CD4-positive, alpha-beta T cell treated with Interleukin-4 for 4 hours (primary cell): ENCODE measurements at regions not wholly inside any gene's neighbourhood (a gene's known extent, or its start where the extent isn't known, plus 50 kb on each side); places are given as distances from the start of the nearest gene placed in this dataset.
"Not testable (repeated sequence)": the region's sequence is repeated elsewhere in the genome, so short reads cannot be mapped to it uniquely, and the experiment has no call there.

Experiments used
- DNase-seq: peaks from one replicate; pipeline ENCODE4 v3.0.0-alpha.2; 2020

DNA sequence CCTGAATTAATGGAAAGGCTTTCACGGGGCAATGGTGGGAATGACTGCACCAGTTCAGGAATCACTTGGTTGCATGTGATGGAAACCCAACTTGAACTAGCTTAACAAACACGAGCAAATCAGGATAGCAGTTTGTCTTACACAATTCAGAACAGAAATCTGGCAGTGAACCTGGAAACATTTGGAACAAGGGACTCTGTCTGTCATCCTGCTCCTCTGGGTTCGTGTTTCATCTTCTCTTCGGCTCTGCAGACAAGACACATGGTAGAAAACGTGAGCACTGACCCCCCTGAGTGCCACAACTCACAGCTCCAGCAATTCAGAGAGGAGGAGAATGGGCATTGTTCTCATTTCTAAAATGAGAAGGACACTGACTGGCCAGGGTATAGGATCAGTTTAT, 218.1 kb upstream of the NREP start:
- no peak for DNase-seq

DNA sequence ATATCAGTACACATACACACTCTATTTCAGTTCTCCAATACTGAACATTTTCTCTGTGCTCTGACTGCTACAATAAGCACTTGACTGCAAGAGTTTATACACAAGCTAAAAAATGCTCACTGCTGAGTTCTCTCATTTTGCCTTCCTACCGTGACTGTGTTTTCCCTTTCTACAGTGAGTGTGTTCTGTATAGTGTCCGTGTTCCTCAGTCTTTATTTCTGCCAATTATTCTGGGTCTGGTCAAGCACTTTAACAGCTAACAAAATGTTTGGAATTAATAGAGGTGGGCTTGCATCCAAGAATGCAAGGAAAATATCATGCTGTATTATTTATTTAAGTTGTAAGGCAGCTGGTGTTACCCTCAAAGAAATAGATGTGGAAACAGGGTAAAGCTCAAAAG, 217.0 kb upstream of the NREP start:
- DNase-seq, result no peak

DNA sequence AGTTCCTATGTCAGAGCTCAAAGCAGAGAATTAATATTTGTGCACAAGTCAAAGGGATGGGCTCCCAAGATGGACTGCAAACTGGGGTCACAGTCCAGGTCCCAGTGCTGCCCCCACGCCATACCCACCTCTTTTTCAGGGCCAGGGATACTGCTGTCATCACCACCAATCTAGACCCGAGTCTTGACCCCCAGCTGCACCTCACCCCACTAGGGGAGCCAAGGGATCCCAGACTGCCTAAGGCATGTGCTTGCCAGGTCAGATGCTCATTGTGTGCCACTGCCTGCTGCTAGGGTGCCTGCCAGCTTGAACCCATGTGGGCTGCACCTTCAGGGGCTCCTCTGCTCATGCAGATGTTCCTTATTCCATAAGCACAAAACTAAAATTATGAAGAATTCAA, 215.6 kb upstream of the NREP start:
- no peak for DNase-seq

DNA sequence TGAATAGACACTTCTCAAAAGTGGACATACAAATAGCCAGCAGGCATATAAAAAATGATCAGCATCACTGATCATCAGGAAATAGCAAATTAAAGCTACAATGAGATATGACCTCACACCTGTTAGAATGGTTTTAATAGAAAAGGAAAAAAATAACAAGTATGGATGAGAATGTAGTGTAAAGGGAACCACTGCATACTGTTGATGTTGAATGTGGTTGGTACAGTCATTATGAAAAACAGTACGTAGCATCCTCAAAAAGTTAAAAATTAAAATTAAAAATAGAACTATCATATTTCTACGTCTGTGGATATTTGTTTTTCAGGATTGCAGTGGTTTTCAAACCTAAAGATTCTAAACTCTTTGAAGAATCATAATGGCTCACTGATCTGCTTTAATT, 215.1 kb upstream of the NREP start:
- no peak for DNase-seq

GRCh38 chr5:111968459-111968858, 211.5 kb upstream of the NREP start:
- no peak for DNase-seq

GRCh38 chr5:111967463-111967862, 210.5 kb upstream of the NREP start:
- no peak for DNase-seq

- DNase-seq, result no peak
Observed at GRCh38 chr5:111966290-111966689, 209.3 kb upstream of the NREP start.

DNA sequence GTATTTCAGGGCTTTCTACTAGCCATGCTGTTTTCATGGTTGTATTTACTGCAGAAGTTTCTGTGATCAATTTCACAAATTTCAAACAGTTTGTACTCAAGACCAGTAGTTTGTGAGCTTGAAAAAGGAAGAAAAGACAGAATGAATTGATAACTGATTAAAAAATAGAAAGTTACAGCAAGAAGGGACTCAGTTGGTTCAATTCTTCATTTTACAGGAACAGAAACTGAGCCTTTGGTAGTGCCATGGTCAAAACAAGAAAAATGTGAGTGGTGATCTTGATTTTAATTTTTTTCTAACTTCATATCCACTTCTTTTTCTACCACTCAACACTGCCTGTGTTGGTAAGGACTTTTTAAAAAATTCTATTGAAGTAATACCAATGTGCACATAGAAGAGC, 206.6 kb upstream of the NREP start:
- DNase-seq, result no peak

DNA sequence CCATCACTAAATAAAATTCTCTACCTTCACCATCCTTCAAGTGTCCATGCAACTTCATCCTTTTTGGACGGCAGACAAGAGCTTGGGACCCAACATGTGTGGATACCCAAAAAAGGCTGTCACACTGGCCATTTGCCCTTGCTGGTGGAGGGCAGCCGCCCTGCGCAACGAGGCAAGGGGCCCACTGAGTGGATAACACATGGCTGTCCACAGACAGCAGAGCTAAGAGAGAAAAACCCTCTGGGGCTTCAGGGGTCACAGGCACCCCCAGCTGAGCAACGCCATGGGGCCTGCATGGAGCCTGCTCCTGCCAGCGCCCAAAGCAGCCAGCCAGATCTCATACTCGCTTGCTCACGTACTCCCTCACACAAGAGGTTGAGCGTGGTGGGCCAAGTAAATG, 205.9 kb upstream of the NREP start:
- DNase-seq, result no peak

DNA sequence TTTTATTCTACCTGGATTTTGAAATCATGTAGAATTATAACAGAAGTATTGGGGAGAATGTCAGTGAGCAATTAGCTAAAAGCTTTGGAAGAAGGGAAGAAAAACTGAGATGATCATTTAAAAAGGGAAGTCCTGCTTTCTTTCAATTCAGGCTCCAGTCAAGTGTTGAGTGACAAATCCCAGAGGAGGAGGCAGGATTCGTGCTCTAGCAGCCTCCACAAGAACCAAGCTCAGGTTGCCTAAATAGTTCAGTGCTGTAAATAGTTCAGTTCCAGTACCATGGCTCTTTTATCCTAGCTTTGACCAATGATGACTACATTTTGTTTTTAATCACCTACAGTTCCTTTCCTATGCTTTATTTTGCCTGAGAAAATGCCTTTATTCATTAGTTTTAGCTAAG, 204.9 kb upstream of the NREP start:
- no peak for DNase-seq

DNA sequence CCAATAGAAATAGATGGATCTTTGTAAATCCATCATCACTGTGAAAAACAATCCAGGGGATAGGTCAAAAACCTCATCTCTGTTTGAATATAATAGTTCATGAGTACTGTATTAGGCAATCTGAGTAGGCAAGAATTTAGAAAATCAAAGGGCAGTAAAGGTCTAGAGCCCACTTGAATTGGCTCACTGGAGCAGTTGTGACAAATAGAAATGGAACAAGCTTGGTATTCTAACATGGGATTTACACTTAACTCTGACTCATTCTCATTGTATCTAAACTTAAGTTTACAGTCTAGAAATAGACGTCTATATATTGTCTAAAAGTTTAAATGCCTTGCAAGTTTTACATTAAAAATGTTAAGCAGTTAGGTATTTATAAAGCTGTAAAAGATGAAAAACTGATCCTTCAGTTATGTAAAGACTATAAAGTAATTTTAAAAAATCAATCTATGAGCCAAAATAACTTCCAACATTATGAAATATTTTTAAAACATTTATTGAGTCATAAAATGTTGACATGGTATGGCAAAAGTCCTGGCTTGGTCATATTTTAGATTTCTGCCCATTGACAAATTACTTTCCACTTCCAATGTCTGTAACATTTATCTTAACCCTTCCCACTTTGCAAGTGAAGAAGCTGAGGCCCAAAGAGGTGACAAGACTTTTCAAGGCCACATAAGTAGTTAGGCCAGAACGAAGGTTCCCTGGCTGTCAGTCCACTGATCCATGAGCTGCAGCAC, 203.7 kb upstream of the NREP start:
- DNase-seq, result no peak

DNA sequence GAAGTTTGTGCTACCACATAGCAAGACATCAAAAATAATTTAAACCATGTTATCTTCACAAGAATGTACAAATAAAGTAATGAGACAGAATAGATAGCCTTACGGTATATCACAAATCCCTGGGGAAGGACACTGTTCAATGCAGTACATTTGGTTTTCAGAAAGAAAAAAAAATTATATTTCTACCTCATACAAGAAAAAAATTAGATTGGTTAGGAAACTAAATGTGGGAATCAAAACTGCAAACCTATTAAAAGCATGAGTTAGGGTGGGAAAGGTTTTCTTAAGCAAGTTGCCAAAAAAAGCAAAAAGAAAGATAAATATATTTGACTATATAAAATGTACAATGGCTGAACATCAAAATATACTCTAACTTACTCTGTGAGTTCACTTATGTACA, 201.9 kb upstream of the NREP start:
- DNase-seq, result no peak

DNA sequence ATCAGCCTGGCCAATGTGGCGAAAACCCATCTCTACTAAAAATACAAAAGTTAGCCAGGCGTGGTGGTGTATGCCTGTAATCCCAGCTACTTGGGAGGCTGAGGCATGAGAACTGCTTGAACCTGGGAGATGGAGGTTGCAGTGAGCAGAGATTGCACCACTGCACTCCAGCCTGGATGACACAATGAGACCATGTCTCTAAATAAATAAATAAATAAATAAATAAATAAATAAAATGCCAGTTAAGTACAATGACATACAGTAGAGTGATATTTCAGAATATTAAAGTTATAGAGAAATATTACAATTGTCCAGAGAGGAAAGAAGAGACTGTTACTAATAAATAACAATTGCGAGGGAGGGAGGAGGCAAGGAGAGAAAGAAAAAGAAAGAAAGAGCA, 199.8 kb upstream of the NREP start:
- DNase-seq, result not testable (repeated sequence)

DNA sequence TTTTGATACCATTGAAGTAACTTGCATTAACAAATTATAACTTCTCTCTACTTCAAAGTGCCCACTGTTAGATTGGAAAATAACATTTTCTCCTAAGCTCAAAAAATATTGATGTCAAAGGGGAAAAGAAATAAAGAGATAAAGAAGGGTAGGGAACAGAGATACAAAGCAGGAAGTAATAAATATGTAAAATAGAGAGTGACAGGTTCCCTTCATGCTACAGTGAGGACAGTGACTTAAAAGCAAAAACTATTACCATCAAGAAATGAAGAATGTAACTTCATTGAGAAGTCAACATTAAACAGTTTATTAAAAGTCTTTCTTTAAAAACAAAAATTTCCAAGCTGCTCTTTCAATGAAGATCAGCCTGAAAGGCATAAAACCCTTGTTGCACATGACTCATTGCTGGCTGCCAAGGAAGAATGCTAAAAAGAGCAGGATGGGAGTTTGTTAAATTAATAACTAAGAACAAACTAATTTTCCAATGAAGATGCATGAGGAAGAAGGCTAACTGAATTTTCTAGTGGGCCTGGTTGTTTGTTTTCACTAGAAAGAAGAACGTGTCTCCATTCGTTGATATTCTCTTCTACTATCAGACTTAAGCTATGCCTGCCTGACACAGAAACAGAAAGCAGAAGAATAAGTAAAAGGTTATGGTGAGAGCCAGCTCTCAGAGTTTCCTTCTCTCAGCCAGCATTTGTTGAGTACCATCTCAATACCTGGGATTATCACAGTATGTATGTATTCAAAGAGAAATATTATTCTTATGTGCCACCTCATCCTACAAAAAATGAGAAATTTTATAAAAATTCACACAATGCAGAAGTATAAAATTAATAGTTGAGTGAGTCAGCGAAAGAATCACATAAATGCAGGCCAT, 197.8 kb upstream of the NREP start:
- no peak for DNase-seq

DNA sequence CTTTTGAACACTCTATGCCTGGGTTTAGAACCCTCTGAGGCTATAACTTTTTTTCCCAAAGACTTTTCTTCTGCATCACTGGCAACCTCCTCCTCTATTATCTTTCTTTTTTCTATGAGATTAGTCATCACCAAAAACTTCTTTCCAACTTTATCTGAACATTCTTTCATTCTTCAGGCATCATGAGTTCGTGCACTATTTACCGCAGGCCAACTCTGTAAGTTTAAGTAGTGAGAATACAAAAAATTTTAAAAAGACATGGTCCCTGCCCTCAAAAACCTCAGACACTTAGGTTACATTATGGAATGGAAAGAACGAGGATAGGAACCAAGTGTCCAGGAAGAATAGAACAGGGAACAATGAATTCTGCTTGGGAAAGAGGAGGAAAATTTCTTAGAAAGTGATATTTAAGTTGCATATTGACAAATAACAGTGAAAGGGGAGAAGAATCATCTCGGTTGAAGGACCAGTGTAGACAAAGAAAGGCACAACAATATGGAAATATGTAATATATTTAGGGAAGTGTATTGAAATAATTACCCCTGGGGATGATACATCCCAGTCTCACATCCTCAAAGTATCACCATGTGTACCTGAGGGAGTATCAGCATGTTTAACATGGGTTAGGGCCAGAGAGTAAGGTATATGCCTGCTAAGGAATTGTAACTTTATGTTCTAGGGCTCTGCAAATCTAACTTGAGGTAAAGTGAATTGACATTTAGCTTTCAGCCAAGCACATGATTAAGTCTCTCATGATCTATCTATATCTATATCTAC, 196.5 kb upstream of the NREP start:
- no peak for DNase-seq

DNA sequence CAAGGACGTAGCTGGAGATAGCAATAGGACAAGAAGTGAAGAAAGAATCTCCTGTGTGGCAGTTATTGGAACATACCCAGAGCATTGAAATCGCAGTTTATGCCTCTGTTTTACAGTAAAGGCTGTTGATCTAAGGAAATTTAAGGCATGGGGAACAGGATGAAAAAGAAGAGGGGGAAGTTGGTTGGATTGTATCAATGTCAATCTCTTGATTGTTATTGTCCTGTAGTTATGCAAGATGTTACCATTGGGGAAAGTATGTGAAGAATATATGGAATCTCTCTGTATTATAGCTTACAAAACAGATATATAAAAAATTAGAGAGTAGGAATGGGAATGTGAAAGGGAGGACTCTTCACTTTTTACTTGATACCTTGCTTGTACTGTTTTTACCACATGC, 195.6 kb upstream of the NREP start:
- no peak for DNase-seq

- no peak for DNase-seq
Observed at GRCh38 chr5:111950660-111951059, 193.7 kb upstream of the NREP start.

DNA sequence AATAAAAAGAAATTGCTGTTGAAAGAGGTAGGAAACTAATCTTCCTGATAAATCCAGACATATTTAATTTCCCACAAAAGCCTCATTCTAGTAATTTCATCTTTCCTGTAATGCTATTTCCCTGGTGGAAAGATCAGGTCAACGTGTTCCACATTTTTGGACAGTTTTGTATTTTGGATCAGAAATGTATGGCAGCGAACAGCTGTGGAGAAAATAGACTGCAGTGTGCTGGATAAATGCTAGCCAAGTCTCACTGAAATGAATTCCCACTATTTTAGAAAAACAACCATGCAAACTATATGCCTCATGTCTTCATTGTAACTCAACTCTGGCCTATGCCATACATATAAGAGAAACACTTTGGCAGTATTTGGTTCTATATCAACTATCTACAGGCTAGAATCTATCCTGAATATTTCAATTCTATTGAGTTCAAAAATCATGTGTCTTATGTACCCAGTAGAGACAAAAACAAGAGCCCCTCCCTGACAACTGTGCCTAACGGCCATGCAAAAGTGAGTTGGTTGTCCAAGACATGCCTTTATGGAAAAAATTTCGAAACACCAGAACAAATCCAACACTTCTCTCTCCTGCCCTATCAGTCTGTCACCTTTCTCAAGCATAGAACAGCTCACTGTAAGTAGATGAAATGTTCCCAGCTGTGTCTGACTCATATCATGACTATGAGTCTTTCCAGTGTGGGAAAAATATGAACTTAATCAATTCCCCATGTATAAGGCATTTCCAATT, 191.3 kb upstream of the NREP start:
- no peak for DNase-seq

DNA sequence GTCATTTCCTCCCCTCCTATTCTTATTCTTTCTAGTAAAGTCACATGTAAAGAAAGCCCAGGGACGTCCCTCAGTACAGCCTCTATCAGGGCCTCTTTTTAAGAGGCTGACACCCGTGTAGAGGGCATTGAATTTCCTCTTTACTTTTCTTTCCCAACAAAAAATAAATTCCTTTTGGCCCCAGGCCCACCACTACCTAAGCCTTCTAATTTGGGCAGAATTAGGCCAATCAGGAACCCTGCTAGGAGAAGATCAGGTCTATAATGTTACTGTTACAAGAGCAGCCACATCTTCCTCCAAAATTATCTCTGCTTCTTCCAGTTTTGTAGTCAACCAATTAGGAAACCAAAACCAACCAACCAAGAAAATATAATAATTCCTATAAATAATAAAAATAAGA, 189.6 kb upstream of the NREP start:
- no peak for DNase-seq

- DNase-seq, result no peak
Observed at GRCh38 chr5:111945535-111945934, 188.5 kb upstream of the NREP start.

- no peak for DNase-seq
Observed at GRCh38 chr5:111942661-111943401, 185.8 kb upstream of the NREP start.

DNA sequence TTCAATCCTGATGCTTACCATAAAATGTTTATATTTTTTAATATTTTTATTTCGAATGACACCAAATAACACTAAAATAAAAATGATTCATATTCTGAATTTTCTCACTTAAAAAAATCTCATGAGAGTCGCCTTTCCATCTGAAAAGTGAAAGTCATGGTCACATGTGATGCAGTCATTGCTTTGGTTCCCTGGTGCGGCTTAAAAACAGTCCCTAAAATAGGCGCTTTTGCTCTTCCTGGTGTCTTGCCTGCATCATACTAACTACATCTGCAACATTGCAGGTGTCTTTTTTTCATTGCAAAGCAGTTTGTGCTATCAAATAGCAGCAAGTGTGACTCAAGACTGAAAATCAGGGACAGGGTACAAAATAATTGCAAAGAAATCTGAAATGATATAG, 185.2 kb upstream of the NREP start:
- no peak for DNase-seq
